ENCODE measurements at regions not wholly inside any gene's neighbourhood (a gene's known extent, or its start where the extent isn't known, plus 50 kb on each side); places are given as distances from the start of the nearest gene placed in this dataset.

DNA sequence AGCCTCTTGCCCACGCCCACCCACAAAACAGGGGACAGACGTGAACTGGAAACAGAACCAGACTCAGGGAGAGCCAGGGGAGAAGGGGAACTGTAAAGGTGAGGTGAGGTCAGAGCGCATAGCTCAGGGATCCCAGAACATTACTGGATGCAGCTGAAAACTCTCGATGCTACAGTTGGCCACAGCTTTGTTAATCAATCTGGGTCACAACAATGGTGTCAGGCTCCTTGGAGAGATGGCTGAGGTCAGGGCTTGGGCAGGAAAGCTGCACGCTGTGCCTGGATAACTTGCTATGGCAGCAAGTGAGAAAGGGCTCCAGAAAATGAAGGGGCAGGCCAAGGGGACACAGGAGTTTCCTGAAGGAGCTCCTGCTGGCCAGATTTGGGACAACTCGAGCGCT, 263.3 kb downstream of the TFCP2L1 start:
- TF ChIP-seq STAT1 (conservative IDR thresholded peaks at IDR 0.05) (no peak), EZH2 (IDR thresholded peaks at IDR 0.05; ENCODE audit: borderline replicate concordance, control insufficient read depth, low read depth, low read length) (no peak), JUNB (IDR thresholded peaks at IDR 0.05) (no peak), RBBP5 (conservative IDR thresholded peaks at IDR 0.05) (no peak), IRF4 (IDR thresholded peaks at IDR 0.05; ENCODE audit: low read depth, low read length) (no peak), POLR2A (IDR thresholded peaks at IDR 0.05; ENCODE audit: low read depth, low read length) (no peak), RFX5 (IDR thresholded peaks at IDR 0.05; ENCODE audit: low read depth, low read length) (no peak), MEF2A (IDR thresholded peaks at IDR 0.05; ENCODE audit: insufficient read depth, low read depth, low read length) (no peak)
- TF ChIP-seq, protein P1, sequence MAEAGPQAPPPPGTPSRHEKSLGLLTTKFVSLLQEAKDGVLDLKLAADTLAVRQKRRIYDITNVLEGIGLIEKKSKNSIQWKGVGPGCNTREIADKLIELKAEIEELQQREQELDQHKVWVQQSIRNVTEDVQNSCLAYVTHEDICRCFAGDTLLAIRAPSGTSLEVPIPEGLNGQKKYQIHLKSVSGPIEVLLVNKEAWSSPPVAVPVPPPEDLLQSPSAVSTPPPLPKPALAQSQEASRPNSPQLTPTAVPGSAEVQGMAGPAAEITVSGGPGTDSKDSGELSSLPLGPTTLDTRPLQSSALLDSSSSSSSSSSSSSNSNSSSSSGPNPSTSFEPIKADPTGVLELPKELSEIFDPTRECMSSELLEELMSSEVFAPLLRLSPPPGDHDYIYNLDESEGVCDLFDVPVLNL (IDR thresholded peaks at IDR 0.05; ENCODE audit: low read depth, low read length), result no peak
- TF ChIP-seq, protein P2, sequence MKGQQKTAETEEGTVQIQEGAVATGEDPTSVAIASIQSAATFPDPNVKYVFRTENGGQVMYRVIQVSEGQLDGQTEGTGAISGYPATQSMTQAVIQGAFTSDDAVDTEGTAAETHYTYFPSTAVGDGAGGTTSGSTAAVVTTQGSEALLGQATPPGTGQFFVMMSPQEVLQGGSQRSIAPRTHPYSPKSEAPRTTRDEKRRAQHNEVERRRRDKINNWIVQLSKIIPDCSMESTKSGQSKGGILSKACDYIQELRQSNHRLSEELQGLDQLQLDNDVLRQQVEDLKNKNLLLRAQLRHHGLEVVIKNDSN (IDR thresholded peaks at IDR 0.05; ENCODE audit: borderline replicate concordance, extremely low read length, insufficient read depth, low read depth, low read length), result no peak
- TF ChIP-seq, protein P3, sequence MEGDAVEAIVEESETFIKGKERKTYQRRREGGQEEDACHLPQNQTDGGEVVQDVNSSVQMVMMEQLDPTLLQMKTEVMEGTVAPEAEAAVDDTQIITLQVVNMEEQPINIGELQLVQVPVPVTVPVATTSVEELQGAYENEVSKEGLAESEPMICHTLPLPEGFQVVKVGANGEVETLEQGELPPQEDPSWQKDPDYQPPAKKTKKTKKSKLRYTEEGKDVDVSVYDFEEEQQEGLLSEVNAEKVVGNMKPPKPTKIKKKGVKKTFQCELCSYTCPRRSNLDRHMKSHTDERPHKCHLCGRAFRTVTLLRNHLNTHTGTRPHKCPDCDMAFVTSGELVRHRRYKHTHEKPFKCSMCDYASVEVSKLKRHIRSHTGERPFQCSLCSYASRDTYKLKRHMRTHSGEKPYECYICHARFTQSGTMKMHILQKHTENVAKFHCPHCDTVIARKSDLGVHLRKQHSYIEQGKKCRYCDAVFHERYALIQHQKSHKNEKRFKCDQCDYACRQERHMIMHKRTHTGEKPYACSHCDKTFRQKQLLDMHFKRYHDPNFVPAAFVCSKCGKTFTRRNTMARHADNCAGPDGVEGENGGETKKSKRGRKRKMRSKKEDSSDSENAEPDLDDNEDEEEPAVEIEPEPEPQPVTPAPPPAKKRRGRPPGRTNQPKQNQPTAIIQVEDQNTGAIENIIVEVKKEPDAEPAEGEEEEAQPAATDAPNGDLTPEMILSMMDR (IDR thresholded peaks at IDR 0.05 in 2 of 3, conservative IDR thresholded peaks at IDR 0.05 in 1 of 3; ENCODE audit: control insufficient read depth in 2 of 3, extremely low read depth in 1 of 3, insufficient read depth in 1 of 3, low read depth in 3 of 3, low read length in 3 of 3), result no peak
